ENCODE measurements at regions not wholly inside any gene's neighbourhood (a gene's known extent, or its start where the extent isn't known, plus 50 kb on each side); places are given as distances from the start of the nearest gene placed in this dataset.

- TF ChIP-seq NR1H2 (CRISPR knock-in tag; IDR thresholded peaks at IDR 0.05; ENCODE audit: borderline replicate concordance, low read depth): no peak
- no peak for TF ChIP-seq ZNF549 (CRISPR knock-in tag; IDR thresholded peaks at IDR 0.05)
- no peak for TF ChIP-seq NFIC (IDR thresholded peaks at IDR 0.05; ENCODE audit: low read length)
- peak; percentile 70; the same call in 1 of the 2 replicates for TF ChIP-seq ZNF121 (CRISPR knock-in tag; IDR thresholded peaks at IDR 0.05)
- TF ChIP-seq, protein P1, sequence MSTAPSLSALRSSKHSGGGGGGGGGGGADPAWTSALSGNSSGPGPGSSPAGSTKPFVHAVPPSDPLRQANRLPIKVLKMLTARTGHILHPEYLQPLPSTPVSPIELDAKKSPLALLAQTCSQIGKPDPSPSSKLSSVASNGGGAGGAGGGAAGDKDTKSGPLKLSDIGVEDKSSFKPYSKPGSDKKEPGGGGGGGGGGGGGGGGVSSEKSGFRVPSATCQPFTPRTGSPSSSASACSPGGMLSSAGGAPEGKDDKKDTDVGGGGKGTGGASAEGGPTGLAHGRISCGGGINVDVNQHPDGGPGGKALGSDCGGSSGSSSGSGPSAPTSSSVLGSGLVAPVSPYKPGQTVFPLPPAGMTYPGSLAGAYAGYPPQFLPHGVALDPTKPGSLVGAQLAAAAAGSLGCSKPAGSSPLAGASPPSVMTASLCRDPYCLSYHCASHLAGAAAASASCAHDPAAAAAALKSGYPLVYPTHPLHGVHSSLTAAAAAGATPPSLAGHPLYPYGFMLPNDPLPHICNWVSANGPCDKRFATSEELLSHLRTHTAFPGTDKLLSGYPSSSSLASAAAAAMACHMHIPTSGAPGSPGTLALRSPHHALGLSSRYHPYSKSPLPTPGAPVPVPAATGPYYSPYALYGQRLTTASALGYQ (CRISPR knock-in tag; IDR thresholded peaks at IDR 0.05): peak; percentile 97; the same call in 1 of the 2 replicates
- peak; percentile 94 for TF ChIP-seq ZNF160 (CRISPR knock-in tag; IDR thresholded peaks at IDR 0.05)
- peak; percentile 91 for TF ChIP-seq ZBTB2 (CRISPR knock-in tag; IDR thresholded peaks at IDR 0.05; ENCODE audit: low read depth)
- TF ChIP-seq RFX5 (IDR thresholded peaks at IDR 0.05; ENCODE audit: low read depth, low read length): no peak
- peak; percentile 100 for TF ChIP-seq ARID2 (CRISPR knock-in tag; IDR thresholded peaks at IDR 0.05; ENCODE audit: borderline replicate concordance)
- TF ChIP-seq MED13 (CRISPR knock-in tag; IDR thresholded peaks at IDR 0.05): no peak
- TF ChIP-seq ZNF746 (CRISPR knock-in tag; IDR thresholded peaks at IDR 0.05): no peak
- TF ChIP-seq MIER3 (CRISPR knock-in tag; IDR thresholded peaks at IDR 0.05; ENCODE audit: borderline replicate concordance): no peak; the same call in none of the 2 replicates
- TF ChIP-seq RAD51 (IDR thresholded peaks at IDR 0.05; ENCODE audit: borderline replicate concordance): peak; percentile 77; the same call in 1 of the 2 replicates
- TF ChIP-seq, protein P2, sequence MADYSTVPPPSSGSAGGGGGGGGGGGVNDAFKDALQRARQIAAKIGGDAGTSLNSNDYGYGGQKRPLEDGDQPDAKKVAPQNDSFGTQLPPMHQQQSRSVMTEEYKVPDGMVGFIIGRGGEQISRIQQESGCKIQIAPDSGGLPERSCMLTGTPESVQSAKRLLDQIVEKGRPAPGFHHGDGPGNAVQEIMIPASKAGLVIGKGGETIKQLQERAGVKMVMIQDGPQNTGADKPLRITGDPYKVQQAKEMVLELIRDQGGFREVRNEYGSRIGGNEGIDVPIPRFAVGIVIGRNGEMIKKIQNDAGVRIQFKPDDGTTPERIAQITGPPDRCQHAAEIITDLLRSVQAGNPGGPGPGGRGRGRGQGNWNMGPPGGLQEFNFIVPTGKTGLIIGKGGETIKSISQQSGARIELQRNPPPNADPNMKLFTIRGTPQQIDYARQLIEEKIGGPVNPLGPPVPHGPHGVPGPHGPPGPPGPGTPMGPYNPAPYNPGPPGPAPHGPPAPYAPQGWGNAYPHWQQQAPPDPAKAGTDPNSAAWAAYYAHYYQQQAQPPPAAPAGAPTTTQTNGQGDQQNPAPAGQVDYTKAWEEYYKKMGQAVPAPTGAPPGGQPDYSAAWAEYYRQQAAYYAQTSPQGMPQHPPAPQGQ (CRISPR knock-in tag; IDR thresholded peaks at IDR 0.05; ENCODE audit: borderline replicate concordance): peak; percentile 93; the same call in 1 of the 2 replicates
- TF ChIP-seq ZNF350 (CRISPR knock-in tag; IDR thresholded peaks at IDR 0.05; ENCODE audit: borderline replicate concordance, low read depth): peak; percentile 99
- TF ChIP-seq HHEX (CRISPR knock-in tag; IDR thresholded peaks at IDR 0.05): peak; percentile 87
- TF ChIP-seq CAMTA2 (CRISPR knock-in tag; IDR thresholded peaks at IDR 0.05; ENCODE audit: borderline replicate concordance): no peak
- peak; percentile 58 for TF ChIP-seq RFX3 (CRISPR knock-in tag; IDR thresholded peaks at IDR 0.05)
- TF ChIP-seq, protein P3, sequence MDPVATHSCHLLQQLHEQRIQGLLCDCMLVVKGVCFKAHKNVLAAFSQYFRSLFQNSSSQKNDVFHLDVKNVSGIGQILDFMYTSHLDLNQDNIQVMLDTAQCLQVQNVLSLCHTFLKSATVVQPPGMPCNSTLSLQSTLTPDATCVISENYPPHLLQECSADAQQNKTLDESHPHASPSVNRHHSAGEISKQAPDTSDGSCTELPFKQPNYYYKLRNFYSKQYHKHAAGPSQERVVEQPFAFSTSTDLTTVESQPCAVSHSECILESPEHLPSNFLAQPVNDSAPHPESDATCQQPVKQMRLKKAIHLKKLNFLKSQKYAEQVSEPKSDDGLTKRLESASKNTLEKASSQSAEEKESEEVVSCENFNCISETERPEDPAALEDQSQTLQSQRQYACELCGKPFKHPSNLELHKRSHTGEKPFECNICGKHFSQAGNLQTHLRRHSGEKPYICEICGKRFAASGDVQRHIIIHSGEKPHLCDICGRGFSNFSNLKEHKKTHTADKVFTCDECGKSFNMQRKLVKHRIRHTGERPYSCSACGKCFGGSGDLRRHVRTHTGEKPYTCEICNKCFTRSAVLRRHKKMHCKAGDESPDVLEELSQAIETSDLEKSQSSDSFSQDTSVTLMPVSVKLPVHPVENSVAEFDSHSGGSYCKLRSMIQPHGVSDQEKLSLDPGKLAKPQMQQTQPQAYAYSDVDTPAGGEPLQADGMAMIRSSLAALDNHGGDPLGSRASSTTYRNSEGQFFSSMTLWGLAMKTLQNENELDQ (CRISPR knock-in tag; IDR thresholded peaks at IDR 0.05; ENCODE audit: borderline replicate concordance): peak; percentile 85
- TF ChIP-seq RBFOX2 (IDR thresholded peaks at IDR 0.05; ENCODE audit: low read depth, low read length): peak; percentile 27
- TF ChIP-seq, protein P4, sequence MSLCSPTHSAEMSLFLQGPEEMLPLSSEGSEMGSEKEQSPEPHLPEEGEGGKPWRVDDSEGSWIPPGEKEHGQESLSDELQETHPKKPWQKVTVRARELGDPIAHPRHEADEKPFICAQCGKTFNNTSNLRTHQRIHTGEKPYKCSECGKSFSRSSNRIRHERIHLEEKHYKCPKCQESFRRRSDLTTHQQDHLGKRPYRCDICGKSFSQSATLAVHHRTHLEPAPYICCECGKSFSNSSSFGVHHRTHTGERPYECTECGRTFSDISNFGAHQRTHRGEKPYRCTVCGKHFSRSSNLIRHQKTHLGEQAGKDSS (CRISPR knock-in tag; IDR thresholded peaks at IDR 0.05; ENCODE audit: borderline replicate concordance, low read depth): peak; percentile 100
Measured at GRCh38 chr14:34043627-34044372, 92.9 kb upstream of the EGLN3 start (continued).

All from HepG2 (cell line).